ENCODE measurements at regions not wholly inside any gene's neighbourhood (a gene's known extent, or its start where the extent isn't known, plus 50 kb on each side); places are given as distances from the start of the nearest gene placed in this dataset.

GRCh38 chr10:129031844-129032150 lies 435.2 kb upstream of the MGMT start:
- TF ChIP-seq CTCF (IDR thresholded peaks at IDR 0.05; ENCODE audit: borderline replicate concordance, insufficient read depth, low read depth, low read length) = no peak
- H3K4me3 ChIP-seq (ENCODE audit: low read depth, low read length) = no peak overlapping the region

DNA sequence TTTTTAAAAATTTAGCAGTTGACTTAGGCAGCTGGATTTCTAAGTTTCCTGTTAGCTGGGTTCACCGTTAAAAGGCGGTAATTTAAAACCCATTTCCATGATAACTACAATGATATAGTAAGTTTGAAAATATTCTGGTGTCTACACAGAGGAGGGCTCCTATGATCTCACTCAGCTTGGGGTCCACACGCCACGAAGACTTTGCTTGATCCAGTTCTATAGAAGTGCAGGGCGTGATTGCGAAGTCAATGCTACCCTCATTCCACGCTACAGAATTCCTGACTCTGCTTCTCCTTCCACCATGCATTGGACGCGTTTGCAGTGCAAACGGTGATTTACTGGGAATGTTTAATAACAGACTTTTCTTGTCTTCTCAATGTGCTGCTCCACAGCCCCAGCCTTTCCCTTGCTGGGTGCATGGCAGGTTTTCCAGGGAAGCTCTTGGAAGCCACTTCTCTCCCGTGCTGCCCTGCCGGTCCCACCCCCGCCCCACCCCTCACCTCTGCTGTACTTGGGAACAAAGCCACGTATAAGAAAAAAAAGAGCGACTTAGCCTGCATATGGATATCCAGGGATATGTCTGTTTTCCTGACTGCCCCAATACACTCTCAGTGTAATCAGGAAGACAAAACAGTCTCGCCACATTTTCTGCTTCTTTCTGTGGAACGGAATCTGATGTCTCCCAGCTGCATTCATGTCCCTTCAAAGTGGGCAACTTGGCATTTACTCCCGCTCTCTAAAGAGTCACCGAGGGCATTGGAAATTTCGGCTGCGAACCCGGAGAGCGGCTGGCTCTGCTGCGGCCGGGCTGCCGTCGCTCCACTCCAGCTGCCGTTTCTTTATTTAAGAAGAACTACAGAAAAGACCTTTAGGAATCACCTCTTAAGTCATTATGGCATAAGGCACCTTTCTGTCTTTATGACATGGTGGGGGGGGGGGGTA lies 434.4 kb upstream of the MGMT start:
- no peak overlapping the region for H3K4me3 ChIP-seq (ENCODE audit: low read depth, low read length)
- TF ChIP-seq CTCF (IDR thresholded peaks at IDR 0.05; ENCODE audit: borderline replicate concordance, insufficient read depth, low read depth, low read length) = no peak

GRCh38 chr10:129033340-129033739 lies 433.7 kb upstream of the MGMT start:
- H3K4me3 ChIP-seq (ENCODE audit: low read depth, low read length) = no peak overlapping the region
- no peak for TF ChIP-seq CTCF (IDR thresholded peaks at IDR 0.05; ENCODE audit: borderline replicate concordance, insufficient read depth, low read depth, low read length)

- TF ChIP-seq CTCF (IDR thresholded peaks at IDR 0.05; ENCODE audit: borderline replicate concordance, insufficient read depth, low read depth, low read length) = no peak
- no peak overlapping the region for H3K4me3 ChIP-seq (ENCODE audit: low read depth, low read length)
Observed at GRCh38 chr10:129033790-129034272, 433.2 kb upstream of the MGMT start.

DNA sequence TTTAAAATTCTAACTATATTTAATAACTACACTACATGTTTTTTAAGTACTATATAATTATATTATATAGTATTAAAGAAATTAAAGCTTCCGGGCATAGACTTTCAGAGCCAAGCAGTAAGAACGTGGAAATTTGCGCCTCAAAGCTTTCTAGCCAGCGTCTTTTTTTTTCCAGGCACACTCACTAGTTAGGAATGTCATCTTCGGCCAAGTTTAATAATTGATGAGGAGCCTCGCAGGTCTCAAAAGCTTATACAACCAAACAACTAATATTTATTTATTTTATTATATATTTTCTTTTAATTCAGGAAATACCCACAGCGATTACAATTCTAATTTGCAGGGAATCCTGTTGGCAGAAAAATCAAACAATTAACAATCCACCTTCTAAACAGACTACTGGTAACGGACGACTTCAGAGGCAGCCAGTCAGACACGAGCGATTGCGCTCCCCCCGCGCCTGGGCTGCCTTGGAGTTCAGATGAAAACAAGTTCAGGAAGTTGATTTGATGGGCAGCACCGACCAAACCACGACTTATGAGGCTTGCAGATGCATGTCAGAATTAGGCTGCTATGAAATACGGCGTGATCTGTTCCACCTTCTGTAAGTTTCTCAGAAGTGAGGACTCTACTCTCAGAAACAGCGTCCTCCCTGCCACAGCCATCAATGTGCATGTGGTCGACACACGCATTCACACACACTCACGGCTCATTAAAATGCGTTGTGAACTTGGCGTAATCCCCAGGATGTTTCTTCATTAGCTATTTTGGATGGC lies 431.8 kb upstream of the MGMT start:
- H3K4me3 ChIP-seq (ENCODE audit: low read depth, low read length) = no peak overlapping the region
- no peak for TF ChIP-seq CTCF (IDR thresholded peaks at IDR 0.05; ENCODE audit: borderline replicate concordance, insufficient read depth, low read depth, low read length)

DNA sequence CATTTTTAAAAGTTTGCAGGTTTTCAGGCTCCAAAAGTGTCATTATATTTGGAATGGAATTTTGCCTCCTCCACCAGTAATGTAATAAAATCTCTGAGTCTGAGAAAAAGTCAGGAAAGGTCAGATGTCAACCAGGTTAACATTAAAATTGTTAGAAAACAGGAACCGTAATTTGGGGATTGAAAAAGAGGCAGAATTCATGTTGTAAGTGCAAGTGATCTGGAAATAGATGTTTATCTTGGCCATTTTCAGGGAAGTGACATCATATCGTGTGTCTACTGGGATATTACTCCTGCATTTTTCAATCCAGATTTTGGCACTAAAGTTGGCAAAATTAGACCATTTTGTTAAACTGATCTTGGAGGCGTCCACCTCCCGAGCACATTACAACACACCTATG lies 428.5 kb upstream of the MGMT start:
- no peak for TF ChIP-seq CTCF (IDR thresholded peaks at IDR 0.05; ENCODE audit: borderline replicate concordance, insufficient read depth, low read depth, low read length)
- no peak overlapping the region for H3K4me3 ChIP-seq (ENCODE audit: low read depth, low read length)
